Gastrocnemius medialis (tissue), 4 donors: ENCODE measurements at regions not wholly inside any gene's neighbourhood (a gene's known extent, or its start where the extent isn't known, plus 50 kb on each side); places are given as distances from the start of the nearest gene placed in this dataset.
"Not testable (repeated sequence)": the region's sequence is repeated elsewhere in the genome, so short reads cannot be mapped to it uniquely, and the experiment has no call there.

ENCODE experiments used
- ATAC-seq, 2 donors: fragments of 150-250 bp; one replicate each; pipeline ENCODE4 v1.9.1; 2016
- DNase-seq, 2 donors: peaks; one replicate each; pipeline ENCODE4 v3.0.0-alpha.2; 2019
- H3K27ac ChIP-seq, 4 donors: fragments of 200-600 bp; sonication (generic); 1 replicate in 1 of 4; 2 replicates in 3 of 4; pipeline ENCODE4 v1.5.1; 2016 to 2018; ENCODE audit warnings: mild to moderate bottlenecking in 2 of 4, moderate library complexity in 1 of 4
- H3K27me3 ChIP-seq, 3 donors: fragments of 200-600 bp; sonication (generic) in 2 of 3; 1 replicate in 1 of 3; 2 replicates in 2 of 3; pipeline versions ENCODE4 v1.5.1 to v1.6.0; 2016 to 2019; ENCODE audit warnings: mild to moderate bottlenecking in 1 of 3, moderate library complexity in 1 of 3
- H3K36me3 ChIP-seq, 2 donors: fragments of 200-600 bp; sonication (generic) in 1 of 2; one replicate each; pipeline ENCODE4 v1.5.1; 2017 to 2018
- H3K4me1 ChIP-seq, 2 donors: fragments of 200-600 bp; sonication (generic) in 1 of 2; one replicate each; pipeline ENCODE4 v1.5.1; 2016 to 2017; ENCODE audit warnings: mild to moderate bottlenecking in 2 of 2
- H3K4me3 ChIP-seq, 4 donors: fragments of 200-600 bp; sonication (generic) in 3 of 4; 1 replicate in 1 of 4; 2 replicates in 3 of 4; pipeline ENCODE4 v1.5.1; 2016 to 2019; ENCODE audit warnings: mild to moderate bottlenecking in 2 of 4
- H3K9me3 ChIP-seq, 3 donors: fragments of 200-600 bp; sonication (generic) in 2 of 3; 1 replicate in 1 of 3; 2 replicates in 2 of 3; pipeline ENCODE4 v1.5.1; 2016 to 2019
- CTCF ChIP-seq, 5 experiments: fragments of 450-650 bp in 3 of 5; fragments of 200-600 bp in 2 of 5; sonication (generic) in 2 of 5; IDR thresholded peaks in 4 of 5; conservative IDR thresholded peaks in 1 of 5; 1 replicate in 4 of 5; 2 replicates in 1 of 5; pipeline ENCODE4 v1.5.1; 2016 to 2019; ENCODE audit warnings: antibody characterized with exemption in 5 of 5, mild to moderate bottlenecking in 3 of 5, moderate library complexity in 3 of 5
- POLR2A ChIP-seq, 2 donors: fragments of 450-650 bp; IDR thresholded peaks; one replicate each; pipeline ENCODE4 v1.6.1; 2017; ENCODE audit warnings: antibody characterized with exemption in 2 of 2, mild to moderate bottlenecking in 2 of 2, moderate library complexity in 2 of 2
- in situ Hi-C, 4 donors: fragments of 200-750 bp; cut with MboI; loops; one replicate each; pipeline versions ENCODE4 v1.15.0 to v1.8.0; 2017; ENCODE audit warnings: low sequenced_read_pairs in 4 of 4
- intact Hi-C: fragments of 100-400 bp; cut with DNase I; formaldehyde crosslinking; loops from one replicate; pipeline ENCODE4 v1.15.1; 2023; ENCODE audit warnings: low total_unique reads

- intact Hi-C loops: no loop called here
- DNase-seq: no peak
- H3K9me3 ChIP-seq: peaks cover 0 to 5% (median 0%) of the 10 kb centered on the region in 3 donors
- H3K4me3 ChIP-seq: no peak overlapping the region
- H3K4me1 ChIP-seq: no peaks in the 10 kb centered on the region
- no peak for TF ChIP-seq POLR2A (IDR thresholded peaks at IDR 0.05)
- TF ChIP-seq CTCF (IDR thresholded peaks at IDR 0.05 in 4 of 5, conservative IDR thresholded peaks at IDR 0.05 in 1 of 5): no peak
- no peaks in the 10 kb centered on the region for H3K27me3 ChIP-seq
- ATAC-seq: no peak
- in situ Hi-C loops: no loop called here
- no peak overlapping the region for H3K27ac ChIP-seq
- H3K36me3 ChIP-seq: no peaks in the 10 kb centered on the region
Observed at GRCh38 chr10:22784668-22785067, 70.3 kb upstream of the PIP4K2A start.

GRCh38 chr10:22783807-22784206 is 69.4 kb upstream of the PIP4K2A start:
- no peaks in the 10 kb centered on the region for H3K27me3 ChIP-seq
- H3K36me3 ChIP-seq: no peaks in the 10 kb centered on the region
- in situ Hi-C loops (no loop called here), intact Hi-C loops (no loop called here)
- H3K4me1 ChIP-seq: no peaks in the 10 kb centered on the region
- H3K4me3 ChIP-seq: no peak overlapping the region
- no peak for TF ChIP-seq CTCF (IDR thresholded peaks at IDR 0.05 in 4 of 5, conservative IDR thresholded peaks at IDR 0.05 in 1 of 5)
- TF ChIP-seq POLR2A (IDR thresholded peaks at IDR 0.05): no peak
- no peak for DNase-seq
- ATAC-seq: no peak
- H3K27ac ChIP-seq: no peak overlapping the region
- no peaks in the 10 kb centered on the region for H3K9me3 ChIP-seq

GRCh38 chr10:22780474-22780885 is 66.1 kb upstream of the PIP4K2A start:
- no peak for TF ChIP-seq CTCF (IDR thresholded peaks at IDR 0.05 in 4 of 5, conservative IDR thresholded peaks at IDR 0.05 in 1 of 5)
- no peak for TF ChIP-seq POLR2A (IDR thresholded peaks at IDR 0.05)
- Histone ChIP-seq H3K27ac (no peak overlapping the region), H3K4me3 (no peak overlapping the region), H3K4me1 (no peaks in the 10 kb centered on the region), H3K9me3 (no peaks in the 10 kb centered on the region), H3K36me3 (no peaks in the 10 kb centered on the region), H3K27me3 (no peaks in the 10 kb centered on the region)
- ATAC-seq: no peak
- in situ Hi-C loops (no loop called here), intact Hi-C loops (no loop called here)
- no peak for DNase-seq

GRCh38 chr10:22779331-22780019 is 65.1 kb upstream of the PIP4K2A start:
- no peak for TF ChIP-seq CTCF (IDR thresholded peaks at IDR 0.05 in 4 of 5, conservative IDR thresholded peaks at IDR 0.05 in 1 of 5)
- no peak for TF ChIP-seq POLR2A (IDR thresholded peaks at IDR 0.05)
- no peak for DNase-seq
- Histone ChIP-seq H3K27ac (no peak overlapping the region), H3K4me3 (no peak overlapping the region), H3K27me3 (no peaks in the 10 kb centered on the region), H3K4me1 (no peaks in the 10 kb centered on the region), H3K36me3 (no peaks in the 10 kb centered on the region), H3K9me3 (no peaks in the 10 kb centered on the region)
- intact Hi-C loops (no loop called here), in situ Hi-C loops (no loop called here)
- no peak for ATAC-seq

- ATAC-seq (no peak), DNase-seq (no peak)
- in situ Hi-C loops (no loop called here), intact Hi-C loops (no loop called here)
- Histone ChIP-seq H3K9me3 (no peaks in the 10 kb centered on the region), H3K4me3 (no peak overlapping the region), H3K4me1 (no peaks in the 10 kb centered on the region), H3K36me3 (no peaks in the 10 kb centered on the region), H3K27ac (no peak overlapping the region), H3K27me3 (no peaks in the 10 kb centered on the region)
- TF ChIP-seq POLR2A (IDR thresholded peaks at IDR 0.05) (no peak), CTCF (IDR thresholded peaks at IDR 0.05 in 4 of 5, conservative IDR thresholded peaks at IDR 0.05 in 1 of 5) (no peak)
Observed at GRCh38 chr10:22774102-22774501, 59.7 kb upstream of the PIP4K2A start.

- H3K4me3 ChIP-seq, intact Hi-C loops, H3K9me3 ChIP-seq, in situ Hi-C loops, H3K36me3 ChIP-seq, ATAC-seq, DNase-seq, H3K27me3 ChIP-seq, H3K4me1 ChIP-seq, H3K27ac ChIP-seq: not testable (repeated sequence)
Observed at GRCh38 chr10:22771631-22772030, 57.3 kb upstream of the PIP4K2A start.
